ENCODE measurements at regions not wholly inside any gene's neighbourhood (a gene's known extent, or its start where the extent isn't known, plus 50 kb on each side); places are given as distances from the start of the nearest gene placed in this dataset.

- no peak overlapping the region for H3K18ac ChIP-seq (ENCODE audit: low read depth, low read length)
- H3K23ac ChIP-seq (ENCODE audit: low read depth, low read length): no peak overlapping the region
- CTCF ChIA-PET: no interaction called here
- WGBS, 2 experiments (ENCODE audit: extremely low coverage in 2 of 2, insufficient read length in 1 of 2): no CpG with 5 or more reads among the region's 4 CpGs
- ATAC-seq (ENCODE audit: low read depth): no peak
- no peak overlapping the region for H4K91ac ChIP-seq (ENCODE audit: insufficient read depth, low read depth, low read length)
- H2BK20ac ChIP-seq (ENCODE audit: low read depth, low read length): no peak overlapping the region
- H3K9me3 ChIP-seq (ENCODE audit: control insufficient read depth, insufficient read depth, low read length): peaks cover 15% of the 10 kb centered on the region
- no peak overlapping the region for H2BK120ac ChIP-seq (ENCODE audit: low read depth, low read length)
- no peak overlapping the region for H3K4me3 ChIP-seq (ENCODE audit: insufficient read depth, low read depth, low read length)
- no peak overlapping the region for H4K8ac ChIP-seq (ENCODE audit: low read depth in 2 of 2, low read length in 2 of 2)
- no peak overlapping the region for H3K56ac ChIP-seq (ENCODE audit: extremely low read depth, insufficient read depth, low read length)
- no peaks in the 10 kb centered on the region for H3K4me1 ChIP-seq (ENCODE audit: control insufficient read depth, insufficient read depth, low read length)
- H2AK9ac ChIP-seq (replicated peaks; ENCODE audit: low read depth, low read length, poor library complexity): no peak overlapping the region
- H3K27me3 ChIP-seq (ENCODE audit: control insufficient read depth, insufficient read depth, low read length): no peaks in the 10 kb centered on the region
- no peak overlapping the region for H3K14ac ChIP-seq (replicated peaks; ENCODE audit: low read depth, low read length)
- no peak overlapping the region for H2AK5ac ChIP-seq (ENCODE audit: low read depth, low read length)
- H3K79me1 ChIP-seq (ENCODE audit: low read depth in 1 of 2, low read length in 2 of 2): no peaks in the 10 kb centered on the region
- H4K20me1 ChIP-seq (ENCODE audit: insufficient read depth, low read length): no peaks in the 10 kb centered on the region
- no peak overlapping the region for H4K5ac ChIP-seq (ENCODE audit: low read depth, low read length)
- H3K36me3 ChIP-seq (ENCODE audit: control insufficient read depth, insufficient read depth, low read length): no peaks in the 10 kb centered on the region
- intact Hi-C loops (cut with micrococcal nuclease) (no loop called here), dilution Hi-C loops (cut with HindIII; ENCODE audit: low sequenced_read_pairs, unreplicated experiment) (no loop called here), in situ Hi-C loops (cut with MboI; ENCODE audit: low sequenced_read_pairs) (no loop called here)
- H2BK15ac ChIP-seq (ENCODE audit: low read depth, low read length): no peak overlapping the region
- DNase-seq: no peak
- no peaks in the 10 kb centered on the region for H3K9me1 ChIP-seq (ENCODE audit: insufficient read depth, low read length)
- H2BK5ac ChIP-seq (ENCODE audit: low read depth, low read length, poor library complexity, severe bottlenecking): no peak overlapping the region
- H2AFZ ChIP-seq (replicated peaks; ENCODE audit: low read length, poor library complexity): no peak overlapping the region
- no peak overlapping the region for H3K27ac ChIP-seq (ENCODE audit: insufficient read depth, low read length)
- no peak for TF ChIP-seq POLR2A (IDR thresholded peaks at IDR 0.05; ENCODE audit: low read depth, low read length)
- TF ChIP-seq MXI1 (IDR thresholded peaks at IDR 0.05; ENCODE audit: borderline replicate concordance, low read depth, low read length): no peak
- TF ChIP-seq MAZ (IDR thresholded peaks at IDR 0.05; ENCODE audit: borderline replicate concordance, low read depth, low read length): no peak
- TF ChIP-seq FOS (IDR thresholded peaks at IDR 0.05; ENCODE audit: low read depth, low read length): no peak
- no peak for TF ChIP-seq CHD1 (IDR thresholded peaks at IDR 0.05; ENCODE audit: low read depth, low read length)
- TF ChIP-seq RAD21 (IDR thresholded peaks at IDR 0.05; ENCODE audit: low read length): no peak
- TF ChIP-seq NFE2L2 (IDR thresholded peaks at IDR 0.05; ENCODE audit: low read depth, low read length): no peak
- no peak for TF ChIP-seq RFX5 (IDR thresholded peaks at IDR 0.05; ENCODE audit: low read depth, low read length)
- no peak for TF ChIP-seq CTCF (conservative IDR thresholded peaks at IDR 0.05; ENCODE audit: low read depth, low read length)
- no peak for TF ChIP-seq MAFK (IDR thresholded peaks at IDR 0.05; ENCODE audit: low read depth, low read length)
- TF ChIP-seq RCOR1 (IDR thresholded peaks at IDR 0.05; ENCODE audit: insufficient replicate concordance, low read length): no peak
- H3K4ac ChIP-seq (ENCODE audit: low read depth, low read length): no peak overlapping the region
- no TSS peak for BruUV-seq (replicated peaks)
- no peak overlapping the region for H3K4me2 ChIP-seq (ENCODE audit: low read depth, low read length)
- POLR2A ChIA-PET (ENCODE audit: unreplicated experiment): no interaction called here
- H3K9ac ChIP-seq (ENCODE audit: low read depth, low read length): no peak overlapping the region
These were observed 166.6 kb upstream of the AUTS2 start for GRCh38 chr7:69431626-69432025.

All from IMR-90 (cell line).